OCI-LY1 (cell line): ENCODE measurements at regions not wholly inside any gene's neighbourhood (a gene's known extent, or its start where the extent isn't known, plus 50 kb on each side); places are given as distances from the start of the nearest gene placed in this dataset.
"Not testable (repeated sequence)": the region's sequence is repeated elsewhere in the genome, so short reads cannot be mapped to it uniquely, and the experiment has no call there.

Source experiments
- H2AFZ ChIP-seq: fragments of 200-600 bp; sonication (generic), shearing (Covaris generic); 2 replicates; pipeline ENCODE4 v1.6.0; 2014; ENCODE audit warnings: antibody characterized with exemption, mild to moderate bottlenecking, low read length
- H3F3A ChIP-seq: fragments of 200-600 bp; sonication (generic), shearing (Covaris generic); 2 replicates; pipeline ENCODE4 v1.6.0; 2014; ENCODE audit warnings: mild to moderate bottlenecking, antibody characterized with exemption, low read length, moderate library complexity; ENCODE audit not compliant: insufficient read depth
- H3K27ac ChIP-seq: fragments of 200-600 bp; sonication (generic); 2 replicates; pipeline ENCODE4 v1.5.1; 2014; ENCODE audit warnings: low read length, mixed run types, mild to moderate bottlenecking, low read depth; ENCODE audit not compliant: poor library complexity, severe bottlenecking
- H3K27me3 ChIP-seq: fragments of 200-600 bp; sonication (generic); 2 replicates; pipeline ENCODE4 v1.6.0; 2014; ENCODE audit warnings: antibody characterized with exemption, mild to moderate bottlenecking, low read length, moderate library complexity; ENCODE audit not compliant: insufficient read depth
- H3K36me3 ChIP-seq: fragments of 200-600 bp; sonication (generic); 2 replicates; pipeline ENCODE4 v1.6.1; 2014; ENCODE audit warnings: mild to moderate bottlenecking, antibody characterized with exemption, low read length, moderate library complexity, mixed read lengths; ENCODE audit not compliant: insufficient read depth
- H3K4me1 ChIP-seq: fragments of 200-600 bp; sonication (generic); 2 replicates; pipeline ENCODE4 v1.5.1; 2014; ENCODE audit warnings: mild to moderate bottlenecking, low read length, moderate library complexity; ENCODE audit not compliant: insufficient read depth, severe bottlenecking
- H3K4me2 ChIP-seq: fragments of 200-600 bp; sonication (generic), shearing (Covaris generic); 2 replicates; pipeline ENCODE4 v1.6.1; 2014; ENCODE audit warnings: low read length
- H3K4me3 ChIP-seq: fragments of 200-600 bp; sonication (generic); 2 replicates; pipeline ENCODE4 v1.5.1; 2014; ENCODE audit warnings: low read length, low read depth, mild to moderate bottlenecking, mixed read lengths; ENCODE audit not compliant: poor library complexity, severe bottlenecking
- H3K79me2 ChIP-seq: fragments of 200-600 bp; shearing (Covaris generic); 2 replicates; pipeline ENCODE4 v1.6.1; 2016; ENCODE audit warnings: mixed run types, low read length, mixed read lengths; ENCODE audit not compliant: insufficient read depth
- H3K9ac ChIP-seq: fragments of 200-600 bp; sonication (generic), shearing (Covaris generic); 2 replicates; pipeline ENCODE4 v1.6.1; 2014; ENCODE audit warnings: mild to moderate bottlenecking, low read length, mixed read lengths
- H3K9me2 ChIP-seq: fragments of 200-600 bp; sonication (generic), shearing (Covaris generic); 2 replicates; pipeline ENCODE4 v1.6.1; 2014; ENCODE audit warnings: low read depth, mild to moderate bottlenecking, low read length, mixed read lengths
- H3K9me3 ChIP-seq: fragments of 200-600 bp; shearing (Covaris generic); 2 replicates; pipeline ENCODE4 v1.6.1; 2014; ENCODE audit warnings: low read length, mixed read lengths
- H4K20me1 ChIP-seq: fragments of 200-600 bp; sonication (generic), shearing (Covaris generic); 2 replicates; pipeline ENCODE4 v1.6.0; 2016; ENCODE audit warnings: mild to moderate bottlenecking, low read length; ENCODE audit not compliant: insufficient read depth
- EZH2 ChIP-seq: fragments of 200-600 bp; sonication (generic), shearing (Covaris generic); IDR thresholded peaks from 2 replicates; pipeline ENCODE4 v1.8.0; 2017; ENCODE audit warnings: borderline replicate concordance, mixed run types, mild to moderate bottlenecking, antibody characterized with exemption, low read length, moderate library complexity, mixed read lengths
- TF ChIP-seq, protein P1 (sequence below): fragments of 200-600 bp; sonication (generic), shearing (Covaris generic); IDR thresholded peaks from 2 replicates; pipeline ENCODE4 v1.5.1; 2017; ENCODE audit warnings: mild to moderate bottlenecking, antibody characterized with exemption, low read length, moderate library complexity, mixed read lengths

DNA sequence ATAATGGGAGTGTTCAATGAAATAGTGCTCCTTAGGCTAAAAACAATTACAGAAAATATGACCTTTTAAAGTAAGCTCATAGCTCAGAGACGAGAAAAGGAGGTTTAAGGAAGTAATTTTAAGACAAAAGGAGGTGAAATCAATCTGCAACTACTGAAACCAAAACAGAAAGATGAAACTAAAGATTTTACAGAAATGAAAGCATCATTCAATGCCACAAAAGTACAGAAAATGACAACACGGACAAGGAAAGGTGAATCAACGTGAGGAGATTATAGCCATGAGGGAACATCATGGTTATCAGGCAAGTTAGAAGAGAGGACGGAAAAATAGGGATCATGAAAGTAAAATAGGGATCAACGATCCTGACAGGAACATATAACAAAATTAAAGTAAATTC lies 745.2 kb downstream of the PCDH17 start:
- H3K4me2 ChIP-seq: no peak overlapping the region

DNA sequence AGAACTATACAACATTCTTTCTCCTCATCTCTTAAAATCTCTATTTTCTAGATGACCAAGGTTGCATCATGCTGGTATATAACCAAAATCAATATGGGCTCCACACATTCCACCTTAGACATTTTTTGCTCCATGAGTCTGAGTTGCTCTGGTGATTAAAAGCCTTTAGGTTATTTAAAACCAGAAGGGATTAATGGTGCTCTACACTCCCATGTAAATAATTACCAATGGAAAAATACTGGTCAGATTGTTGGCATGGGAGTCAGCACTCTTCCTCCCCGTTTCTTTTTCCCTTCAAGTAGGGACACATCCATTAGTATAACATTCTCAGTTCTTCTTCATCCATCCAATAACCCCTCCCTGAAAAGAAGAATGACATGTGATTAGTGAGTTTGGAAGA lies 747.7 kb downstream of the PCDH17 start:
- Histone ChIP-seq H3K79me2 (no peaks in the 10 kb centered on the region), H3K4me2 (no peak overlapping the region), H3K9me2 (no peaks in the 10 kb centered on the region), H3K9me3 (no peaks in the 10 kb centered on the region), H3K9ac (no peak overlapping the region), H3K4me1 (no peaks in the 10 kb centered on the region), H2AFZ (no peak overlapping the region), H3K4me3 (no peak overlapping the region), H3F3A (no peaks in the 10 kb centered on the region), H3K36me3 (no peaks in the 10 kb centered on the region), H3K27me3 (no peaks in the 10 kb centered on the region), H3K27ac (no peak overlapping the region), H4K20me1 (no peaks in the 10 kb centered on the region)
- TF ChIP-seq EZH2: no peak
- TF ChIP-seq, protein P1, sequence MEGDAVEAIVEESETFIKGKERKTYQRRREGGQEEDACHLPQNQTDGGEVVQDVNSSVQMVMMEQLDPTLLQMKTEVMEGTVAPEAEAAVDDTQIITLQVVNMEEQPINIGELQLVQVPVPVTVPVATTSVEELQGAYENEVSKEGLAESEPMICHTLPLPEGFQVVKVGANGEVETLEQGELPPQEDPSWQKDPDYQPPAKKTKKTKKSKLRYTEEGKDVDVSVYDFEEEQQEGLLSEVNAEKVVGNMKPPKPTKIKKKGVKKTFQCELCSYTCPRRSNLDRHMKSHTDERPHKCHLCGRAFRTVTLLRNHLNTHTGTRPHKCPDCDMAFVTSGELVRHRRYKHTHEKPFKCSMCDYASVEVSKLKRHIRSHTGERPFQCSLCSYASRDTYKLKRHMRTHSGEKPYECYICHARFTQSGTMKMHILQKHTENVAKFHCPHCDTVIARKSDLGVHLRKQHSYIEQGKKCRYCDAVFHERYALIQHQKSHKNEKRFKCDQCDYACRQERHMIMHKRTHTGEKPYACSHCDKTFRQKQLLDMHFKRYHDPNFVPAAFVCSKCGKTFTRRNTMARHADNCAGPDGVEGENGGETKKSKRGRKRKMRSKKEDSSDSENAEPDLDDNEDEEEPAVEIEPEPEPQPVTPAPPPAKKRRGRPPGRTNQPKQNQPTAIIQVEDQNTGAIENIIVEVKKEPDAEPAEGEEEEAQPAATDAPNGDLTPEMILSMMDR: no peak

More for the DNA sequence above, 745.2 kb downstream of the PCDH17 start:
- Histone ChIP-seq H3K9me3 (no peaks in the 10 kb centered on the region), H3K9me2 (no peaks in the 10 kb centered on the region), H3K9ac (no peak overlapping the region), H3K27ac (no peak overlapping the region), H3F3A (no peaks in the 10 kb centered on the region), H3K27me3 (no peaks in the 10 kb centered on the region), H3K4me3 (no peak overlapping the region), H3K4me1 (no peaks in the 10 kb centered on the region), H2AFZ (no peak overlapping the region), H3K79me2 (no peaks in the 10 kb centered on the region), H3K36me3 (no peaks in the 10 kb centered on the region), H4K20me1 (no peaks in the 10 kb centered on the region)
- TF ChIP-seq, protein P1: no peak
- no peak for TF ChIP-seq EZH2

- H3K4me1 ChIP-seq: not testable (repeated sequence)
Measured at GRCh38 chr13:58385336-58385735, 753.8 kb downstream of the PCDH17 start.

GRCh38 chr13:58397596-58398387 lies 766.2 kb downstream of the PCDH17 start:
- no peaks in the 10 kb centered on the region for H3K9me3 ChIP-seq
- no peak overlapping the region for H2AFZ ChIP-seq
- H4K20me1 ChIP-seq: no peaks in the 10 kb centered on the region
- TF ChIP-seq, protein P1: no peak
- no peak for TF ChIP-seq EZH2
- no peak overlapping the region for H3K4me2 ChIP-seq
- no peaks in the 10 kb centered on the region; the same call in 1 of the 2 replicates for H3K9me2 ChIP-seq
- no peaks in the 10 kb centered on the region for H3K79me2 ChIP-seq
- no peaks in the 10 kb centered on the region for H3K4me1 ChIP-seq
- no peak overlapping the region for H3K9ac ChIP-seq
- H3K27me3 ChIP-seq: no peaks in the 10 kb centered on the region
- H3K27ac ChIP-seq: no peak overlapping the region
- H3F3A ChIP-seq: no peaks in the 10 kb centered on the region
- no peak overlapping the region for H3K4me3 ChIP-seq
- H3K36me3 ChIP-seq: no peaks in the 10 kb centered on the region

More at GRCh38 chr13:58385336-58385735, 753.8 kb downstream of the PCDH17 start:
- not testable (repeated sequence) for H2AFZ ChIP-seq, H3K4me3 ChIP-seq, H3K9me3 ChIP-seq, H3F3A ChIP-seq, H3K9ac ChIP-seq, H3K79me2 ChIP-seq, H4K20me1 ChIP-seq, H3K9me2 ChIP-seq, H3K4me2 ChIP-seq, H3K27ac ChIP-seq, H3K27me3 ChIP-seq, H3K36me3 ChIP-seq
